ENCODE measurements at regions not wholly inside any gene's neighbourhood (a gene's known extent, or its start where the extent isn't known, plus 50 kb on each side); places are given as distances from the start of the nearest gene placed in this dataset.

DNA sequence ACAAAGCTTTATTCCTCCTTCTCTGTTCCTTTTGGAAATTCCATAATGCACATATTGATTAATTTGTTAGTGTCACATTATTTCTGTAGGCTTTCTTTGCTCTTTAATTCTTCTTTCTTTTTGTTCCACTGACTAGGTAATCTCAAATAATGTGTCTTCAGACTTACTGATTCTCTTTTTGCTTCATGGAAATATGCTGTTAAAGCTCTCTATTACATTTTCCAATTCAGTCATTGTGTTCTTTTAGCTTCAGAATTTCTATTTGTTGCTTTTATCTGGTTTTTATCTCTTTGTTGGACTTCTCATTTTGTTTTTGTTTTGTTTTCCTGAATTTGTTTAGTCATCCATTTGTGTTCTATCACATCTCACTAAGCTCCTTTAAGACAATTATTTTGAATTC, 147.0 kb upstream of the EOMES start:
- TF ChIP-seq, protein P1, sequence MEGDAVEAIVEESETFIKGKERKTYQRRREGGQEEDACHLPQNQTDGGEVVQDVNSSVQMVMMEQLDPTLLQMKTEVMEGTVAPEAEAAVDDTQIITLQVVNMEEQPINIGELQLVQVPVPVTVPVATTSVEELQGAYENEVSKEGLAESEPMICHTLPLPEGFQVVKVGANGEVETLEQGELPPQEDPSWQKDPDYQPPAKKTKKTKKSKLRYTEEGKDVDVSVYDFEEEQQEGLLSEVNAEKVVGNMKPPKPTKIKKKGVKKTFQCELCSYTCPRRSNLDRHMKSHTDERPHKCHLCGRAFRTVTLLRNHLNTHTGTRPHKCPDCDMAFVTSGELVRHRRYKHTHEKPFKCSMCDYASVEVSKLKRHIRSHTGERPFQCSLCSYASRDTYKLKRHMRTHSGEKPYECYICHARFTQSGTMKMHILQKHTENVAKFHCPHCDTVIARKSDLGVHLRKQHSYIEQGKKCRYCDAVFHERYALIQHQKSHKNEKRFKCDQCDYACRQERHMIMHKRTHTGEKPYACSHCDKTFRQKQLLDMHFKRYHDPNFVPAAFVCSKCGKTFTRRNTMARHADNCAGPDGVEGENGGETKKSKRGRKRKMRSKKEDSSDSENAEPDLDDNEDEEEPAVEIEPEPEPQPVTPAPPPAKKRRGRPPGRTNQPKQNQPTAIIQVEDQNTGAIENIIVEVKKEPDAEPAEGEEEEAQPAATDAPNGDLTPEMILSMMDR (IDR thresholded peaks at IDR 0.05) = no peak
- no peak for TF ChIP-seq POLR2A (IDR thresholded peaks at IDR 0.05)

All from heart left ventricle (tissue), 13 donors.